ENCODE measurements at regions not wholly inside any gene's neighbourhood (a gene's known extent, or its start where the extent isn't known, plus 50 kb on each side); places are given as distances from the start of the nearest gene placed in this dataset.
"Not testable (repeated sequence)": the region's sequence is repeated elsewhere in the genome, so short reads cannot be mapped to it uniquely, and the experiment has no call there.

DNA sequence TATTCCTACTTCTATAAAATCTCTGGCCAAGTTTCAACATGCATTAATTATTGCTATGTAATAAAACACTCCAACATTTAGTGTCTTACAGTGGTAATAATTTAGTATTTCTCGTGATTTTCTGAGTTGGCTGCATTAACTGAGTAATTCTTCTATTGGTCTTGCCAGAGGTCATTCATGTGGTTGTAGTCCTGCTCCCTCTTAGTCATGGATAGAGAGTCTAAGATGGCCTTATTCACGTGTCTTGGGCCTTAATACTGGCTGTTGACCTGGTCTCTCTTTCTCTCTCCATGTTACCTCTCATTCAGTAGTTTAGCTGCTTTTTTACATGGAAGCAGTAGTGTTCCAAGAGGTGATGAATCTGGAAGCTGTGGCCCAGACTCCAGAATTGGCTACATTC lies 140.1 kb upstream of the ZBTB20 start:
- no peak for DNase-seq
- no peak for ATAC-seq
- intact Hi-C loops (cut with DNase I, micrococcal nuclease): no loop called here
- Histone ChIP-seq H3K36me3 (ENCODE audit: low read depth) (no peaks in the 10 kb centered on the region), H3K4me3 (no peak overlapping the region), H3K9me3 (no peaks in the 10 kb centered on the region), H3K4me1 (ENCODE audit: low read depth) (no peaks in the 10 kb centered on the region)
- TF ChIP-seq, protein P1, sequence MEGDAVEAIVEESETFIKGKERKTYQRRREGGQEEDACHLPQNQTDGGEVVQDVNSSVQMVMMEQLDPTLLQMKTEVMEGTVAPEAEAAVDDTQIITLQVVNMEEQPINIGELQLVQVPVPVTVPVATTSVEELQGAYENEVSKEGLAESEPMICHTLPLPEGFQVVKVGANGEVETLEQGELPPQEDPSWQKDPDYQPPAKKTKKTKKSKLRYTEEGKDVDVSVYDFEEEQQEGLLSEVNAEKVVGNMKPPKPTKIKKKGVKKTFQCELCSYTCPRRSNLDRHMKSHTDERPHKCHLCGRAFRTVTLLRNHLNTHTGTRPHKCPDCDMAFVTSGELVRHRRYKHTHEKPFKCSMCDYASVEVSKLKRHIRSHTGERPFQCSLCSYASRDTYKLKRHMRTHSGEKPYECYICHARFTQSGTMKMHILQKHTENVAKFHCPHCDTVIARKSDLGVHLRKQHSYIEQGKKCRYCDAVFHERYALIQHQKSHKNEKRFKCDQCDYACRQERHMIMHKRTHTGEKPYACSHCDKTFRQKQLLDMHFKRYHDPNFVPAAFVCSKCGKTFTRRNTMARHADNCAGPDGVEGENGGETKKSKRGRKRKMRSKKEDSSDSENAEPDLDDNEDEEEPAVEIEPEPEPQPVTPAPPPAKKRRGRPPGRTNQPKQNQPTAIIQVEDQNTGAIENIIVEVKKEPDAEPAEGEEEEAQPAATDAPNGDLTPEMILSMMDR (IDR thresholded peaks at IDR 0.05): no peak

DNA sequence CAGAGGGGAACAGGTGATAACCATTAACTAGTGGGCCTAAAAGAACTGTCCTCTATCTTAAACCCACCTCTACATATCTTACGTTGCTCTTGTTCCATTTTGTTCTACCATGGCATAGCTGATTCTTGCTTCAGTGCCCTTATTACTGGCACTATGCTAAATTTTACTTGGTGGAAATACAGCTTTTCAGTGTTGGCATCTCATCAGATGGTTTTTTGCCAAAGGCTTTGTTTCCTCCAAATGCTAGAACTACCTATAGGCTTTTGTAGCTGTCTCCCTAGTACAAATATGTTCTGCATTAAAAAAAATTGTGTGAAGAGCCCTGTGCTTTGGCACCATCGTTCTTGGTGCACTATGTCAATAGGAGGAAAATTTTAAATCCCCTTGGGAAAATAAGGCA lies 145.0 kb upstream of the ZBTB20 start:
- Histone ChIP-seq H3K9me3 (no peaks in the 10 kb centered on the region), H3K36me3 (ENCODE audit: low read depth) (no peaks in the 10 kb centered on the region), H3K4me1 (ENCODE audit: low read depth) (no peaks in the 10 kb centered on the region), H3K4me3 (no peak overlapping the region)
- DNase-seq: no peak
- intact Hi-C loops (cut with DNase I, micrococcal nuclease): no loop called here
- TF ChIP-seq, protein P1 (IDR thresholded peaks at IDR 0.05): no peak
- ATAC-seq: no peak

DNA sequence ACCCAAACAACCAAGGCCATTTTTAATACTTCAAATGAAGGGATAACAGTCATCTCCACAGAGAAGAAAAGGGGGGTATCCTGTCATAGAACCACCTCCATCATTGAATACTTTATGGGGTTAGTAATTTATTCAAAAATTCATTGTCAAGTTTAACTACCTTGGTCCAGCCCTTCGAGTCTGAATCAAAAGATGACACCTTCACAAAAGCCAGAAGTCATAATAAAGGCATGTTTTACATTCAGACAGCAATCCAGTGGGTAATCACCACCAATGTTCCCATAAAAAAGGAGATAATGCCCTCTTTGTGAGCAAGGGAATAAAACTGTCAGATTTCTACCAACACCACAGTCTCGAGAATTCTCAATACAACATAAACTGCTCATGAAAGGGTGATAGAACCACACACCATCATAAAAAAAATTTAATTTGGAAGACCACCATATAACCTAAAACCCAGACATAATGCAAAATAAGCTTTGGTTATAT lies 145.6 kb upstream of the ZBTB20 start:
- no peak for DNase-seq
- no peak overlapping the region for H3K4me3 ChIP-seq
- TF ChIP-seq, protein P1 (IDR thresholded peaks at IDR 0.05): no peak
- no peaks in the 10 kb centered on the region for H3K9me3 ChIP-seq
- ATAC-seq: no peak
- no peaks in the 10 kb centered on the region for H3K4me1 ChIP-seq (ENCODE audit: low read depth)
- intact Hi-C loops (cut with DNase I, micrococcal nuclease): no loop called here
- H3K36me3 ChIP-seq (ENCODE audit: low read depth): no peaks in the 10 kb centered on the region

DNA sequence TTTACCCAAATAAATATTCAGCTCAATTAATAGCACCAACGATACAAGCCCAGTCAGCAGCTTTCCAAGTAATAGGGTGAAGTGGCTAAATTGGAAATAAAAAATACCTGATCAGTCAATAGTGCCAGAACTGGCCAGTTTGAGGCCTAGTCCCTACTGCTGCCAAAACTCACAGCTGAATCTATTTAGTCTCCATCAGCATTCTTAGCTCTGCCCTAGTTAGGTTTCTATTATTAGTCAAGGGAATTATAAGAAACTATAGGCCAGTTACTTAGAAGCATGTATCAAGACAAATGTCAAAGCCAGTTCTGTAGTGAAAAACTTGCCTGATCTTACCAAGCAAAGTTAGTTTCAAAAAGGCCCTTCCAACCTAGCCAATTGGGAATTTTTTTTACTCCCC lies 146.2 kb upstream of the ZBTB20 start:
- ATAC-seq: no peak
- Histone ChIP-seq H3K4me1 (ENCODE audit: low read depth) (no peaks in the 10 kb centered on the region), H3K4me3 (no peak overlapping the region), H3K9me3 (no peaks in the 10 kb centered on the region), H3K36me3 (ENCODE audit: low read depth) (no peaks in the 10 kb centered on the region)
- no peak for DNase-seq
- TF ChIP-seq, protein P1 (IDR thresholded peaks at IDR 0.05): no peak
- intact Hi-C loops (cut with DNase I, micrococcal nuclease): no loop called here

DNA sequence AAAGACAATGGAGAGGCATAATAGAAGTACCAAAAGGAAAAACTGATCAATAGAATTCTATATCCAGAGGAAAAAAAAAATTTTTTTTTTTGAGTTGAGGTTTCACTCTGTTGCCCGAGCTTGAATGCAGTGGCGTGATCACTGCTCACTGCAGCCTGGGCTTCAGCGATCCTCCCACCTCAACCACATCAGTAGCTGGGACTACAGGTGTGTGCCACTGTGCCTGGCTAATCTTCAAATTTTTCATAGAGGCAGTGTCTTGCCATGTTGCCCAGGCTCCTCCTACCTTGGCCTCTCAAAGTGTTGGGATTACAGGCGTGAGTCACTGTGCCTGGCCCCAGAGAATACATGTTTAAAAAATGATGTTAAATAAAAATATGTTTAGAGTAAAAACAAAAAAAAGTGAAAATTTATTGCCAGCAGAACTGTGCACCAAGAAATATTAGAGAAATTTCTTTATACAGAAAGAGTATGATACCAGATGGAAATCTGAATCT lies 154.3 kb upstream of the ZBTB20 start:
- Histone ChIP-seq H3K4me1 (ENCODE audit: low read depth) (no peaks in the 10 kb centered on the region), H3K36me3 (ENCODE audit: low read depth) (no peaks in the 10 kb centered on the region), H3K9me3 (no peaks in the 10 kb centered on the region), H3K4me3 (no peak overlapping the region)
- no peak for DNase-seq
- TF ChIP-seq, protein P1 (IDR thresholded peaks at IDR 0.05): no peak
- no peak for ATAC-seq
- intact Hi-C loops (cut with DNase I, micrococcal nuclease): no loop called here

DNA sequence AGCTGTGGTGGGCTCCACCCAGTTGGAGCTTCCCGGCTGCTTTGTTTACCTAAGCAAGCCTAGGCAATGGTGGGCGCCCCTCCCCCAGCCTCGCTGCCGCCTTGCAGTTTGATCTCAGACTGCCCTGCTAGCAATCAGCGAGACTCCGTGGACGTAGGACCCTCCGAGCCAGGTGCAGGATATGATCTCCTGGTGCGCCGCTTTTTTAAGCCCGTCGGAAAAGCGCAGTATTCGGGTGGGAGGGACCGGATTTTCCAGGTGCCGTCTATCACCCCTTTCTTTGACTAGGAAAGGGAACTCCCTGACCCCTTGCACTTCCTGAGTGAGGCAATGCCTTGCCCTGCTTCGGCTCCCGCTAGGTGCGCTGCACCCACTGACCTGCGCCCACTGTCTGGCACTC lies 170.9 kb upstream of the ZBTB20 start:
- H3K9me3 ChIP-seq; H3K36me3 ChIP-seq (ENCODE audit: low read depth); H3K4me1 ChIP-seq (ENCODE audit: low read depth); DNase-seq; ATAC-seq; intact Hi-C loops (cut with DNase I, micrococcal nuclease); H3K4me3 ChIP-seq: not testable (repeated sequence)

All from mucosa of descending colon (tissue), 3 donors.